K562 (cell line): ENCODE measurements at regions not wholly inside any gene's neighbourhood (a gene's known extent, or its start where the extent isn't known, plus 50 kb on each side); places are given as distances from the start of the nearest gene placed in this dataset.

ENCODE experiments used
- ATAC-seq: fragments of 200-7000 bp; cut with Tn5 transposase; 3 replicates; pipeline ENCODE4 v1.9.1; 2020; ENCODE audit warnings: moderate library complexity
- BruUV-seq: library from RNA; stranded (reverse); fragments of 400-500 nt; replicated peaks from 2 replicates; lab custom pipeline; 2021; lab: Mats Ljungman, UMichigan
- CTCF ChIA-PET: fragments of 300-600 bp; formaldehyde crosslinking; extraction: SDS; loops from one replicate; lab custom pipeline; 2021; ENCODE audit warnings: low intra/inter-chr PET ratio; lab: Yijun Ruan, JAX
- POLR2A ChIA-PET: fragments of 300-600, 350-650 bp; sonication (Branson Sonifier 250); formaldehyde crosslinking; extraction: SDS; loops from one replicate; lab custom pipeline; 2021; ENCODE audit warnings: antibody characterized with exemption, inconsistent platforms; lab: Yijun Ruan, JAX
- DNase-seq, 4 experiments: peaks; one replicate each; pipeline versions ENCODE4 v3.0.0 to v3.0.0-alpha.2; 2011 to 2018; ENCODE audit warnings: low spot score in 3 of 4, mixed read lengths in 3 of 4; ENCODE audit errors: extremely low read depth in 1 of 4
- FAIRE-seq: peaks from 2 replicates; lab custom pipeline; 2011; peaks lifted over from hg19 to GRCh38; lab: Jason Lieb, UNC
- H2AFZ ChIP-seq: 2 replicates; pipeline ENCODE4 v1.6.0; 2011; ENCODE audit warnings: low read depth, low read length, control low read depth, inconsistent platforms
- H3K27ac ChIP-seq: fragments of 200-600 bp; 3 replicates; pipeline ENCODE4 v1.8.0; 2011; ENCODE audit warnings: low read depth, mild to moderate bottlenecking, control low read depth, inconsistent platforms, low read length, moderate library complexity, mixed read lengths; ENCODE audit errors: extremely low read depth
- H3K27me3 ChIP-seq, 2 experiments: fragments of 300-600 bp in 1 of 2; 2 replicates in 1 of 2; 3 replicates in 1 of 2; pipeline versions ENCODE4 v1.6.0 to v1.8.0; 2011; ENCODE audit warnings: inconsistent platforms in 2 of 2, low read length in 2 of 2, mild to moderate bottlenecking in 1 of 2, mixed read lengths in 1 of 2, moderate library complexity in 1 of 2; ENCODE audit not compliant: control insufficient read depth in 2 of 2, insufficient read depth in 2 of 2
- H3K36me3 ChIP-seq: fragments of 300-600 bp; 3 replicates; pipeline ENCODE4 v1.8.0; 2011; ENCODE audit warnings: mild to moderate bottlenecking, low read length, inconsistent platforms; ENCODE audit not compliant: control insufficient read depth, insufficient read depth
- H3K4me1 ChIP-seq, 2 experiments: fragments of 200-600 bp in 1 of 2; replicated peaks in 1 of 2; 2 replicates in 1 of 2; 3 replicates in 1 of 2; pipeline versions ENCODE4 v1.5.1 to v1.8.0; 2011; ENCODE audit warnings: inconsistent platforms in 2 of 2, low read length in 2 of 2, mild to moderate bottlenecking in 1 of 2, mixed read lengths in 1 of 2, moderate library complexity in 1 of 2; ENCODE audit not compliant: control insufficient read depth in 2 of 2, insufficient read depth in 2 of 2
- H3K4me2 ChIP-seq: 2 replicates; pipeline ENCODE4 v1.6.1; 2011; ENCODE audit warnings: low read length, control low read depth, inconsistent platforms, mixed read lengths; ENCODE audit not compliant: insufficient read depth
- H3K4me3 ChIP-seq: fragments of 200-600 bp; sonication (generic), shearing (Covaris generic); 2 replicates; pipeline ENCODE4 v1.5.1; 2016; ENCODE audit warnings: control low read depth, inconsistent platforms
- H3K79me2 ChIP-seq: fragments of 200-600 bp; 3 replicates; pipeline ENCODE4 v1.8.0; 2011; ENCODE audit warnings: low read length, inconsistent platforms; ENCODE audit not compliant: control insufficient read depth, insufficient read depth
- H3K9ac ChIP-seq, 2 experiments: 2 replicates each; pipeline versions ENCODE4 v1.6.0 to v1.6.1; 2011; ENCODE audit warnings: low read depth in 2 of 2, low read length in 2 of 2, control low read depth in 1 of 2, inconsistent platforms in 1 of 2, mild to moderate bottlenecking in 1 of 2, mixed read lengths in 1 of 2; ENCODE audit not compliant: insufficient read depth in 1 of 2
- H3K9me1 ChIP-seq: one replicate; pipeline ENCODE4 v1.6.0; 2011; ENCODE audit warnings: inconsistent platforms, mild to moderate bottlenecking, low read length, moderate library complexity; ENCODE audit not compliant: control insufficient read depth, insufficient read depth
- H3K9me3 ChIP-seq: replicated peaks from 2 replicates; pipeline ENCODE4 v1.5.1; 2011; ENCODE audit warnings: low read depth, low read length, inconsistent platforms; ENCODE audit not compliant: control insufficient read depth, insufficient read depth
- H4K20me1 ChIP-seq: replicated peaks from 2 replicates; pipeline ENCODE4 v1.6.1; 2011; ENCODE audit warnings: low read length, inconsistent platforms, mixed read lengths; ENCODE audit not compliant: control insufficient read depth, insufficient read depth
- ARNT ChIP-seq, 2 experiments: fragments of 450-650 bp; IDR thresholded peaks; 2 replicates each; pipeline ENCODE4 v1.6.1; 2016; ENCODE audit warnings: mild to moderate bottlenecking in 1 of 2
- E2F6 ChIP-seq, 2 experiments: IDR thresholded peaks; 2 replicates each; pipeline ENCODE4 v1.6.1; 2011; ENCODE audit warnings: borderline replicate concordance in 1 of 2, control low read depth in 1 of 2, low read depth in 1 of 2, low read length in 1 of 2, mild to moderate bottlenecking in 1 of 2, mixed read lengths in 1 of 2, moderate library complexity in 1 of 2; ENCODE audit not compliant: insufficient read depth in 1 of 2, insufficient read length in 1 of 2, poor library complexity in 1 of 2, severe bottlenecking in 1 of 2; ENCODE audit errors: extremely low read depth in 1 of 2
- ETS1 ChIP-seq: conservative IDR thresholded peaks from 2 replicates; pipeline ENCODE4 v1.6.1; 2011; ENCODE audit warnings: low read depth, mild to moderate bottlenecking, low read length; ENCODE audit not compliant: control insufficient read depth
- HMBOX1 ChIP-seq: sonication (generic); IDR thresholded peaks from 2 replicates; pipeline ENCODE4 v1.6.1; 2016
- HNRNPUL1 ChIP-seq: fragments of 200-400 bp; formaldehyde crosslinking; IDR thresholded peaks from 2 replicates; pipeline ENCODE4 v1.6.1; 2017; ENCODE audit warnings: low read length
- IRF1 ChIP-seq: sonication (generic); formaldehyde crosslinking; IDR thresholded peaks from 2 replicates; pipeline ENCODE4 v1.8.0; 2022; ENCODE audit warnings: missing genetic modification reagents, mild to moderate bottlenecking, borderline replicate concordance
- MED1 ChIP-seq: sonication (generic); formaldehyde crosslinking; IDR thresholded peaks from 2 replicates; pipeline ENCODE4 v1.8.1; 2023; ENCODE audit warnings: missing genetic modification reagents, borderline replicate concordance
- MEF2A ChIP-seq: IDR thresholded peaks from 2 replicates; pipeline ENCODE4 v1.6.1; 2011; ENCODE audit warnings: low read depth, mild to moderate bottlenecking, low read length, moderate library complexity; ENCODE audit not compliant: control insufficient read depth
- NONO ChIP-seq, 2 experiments: fragments of 200-400 bp in 1 of 2; fragments of 450-650 bp in 1 of 2; formaldehyde crosslinking in 1 of 2; IDR thresholded peaks; 2 replicates each; pipeline ENCODE4 v1.6.1; 2017; ENCODE audit warnings: low read depth in 2 of 2, mild to moderate bottlenecking in 2 of 2, moderate library complexity in 2 of 2, low read length in 1 of 2
- NUFIP1 ChIP-seq: fragments of 450-650 bp; IDR thresholded peaks from 2 replicates; pipeline ENCODE4 v1.6.1; 2018; ENCODE audit not compliant: partially characterized antibody
- ZFP1 ChIP-seq: fragments of 450-650 bp; formaldehyde crosslinking; IDR thresholded peaks from 2 replicates; pipeline ENCODE4 v1.4.0; 2020; ENCODE audit warnings: mild to moderate bottlenecking, mixed read lengths
- ZNF274 ChIP-seq: IDR thresholded peaks from 2 replicates; pipeline ENCODE4 v1.6.1; 2011; ENCODE audit warnings: low read depth, mild to moderate bottlenecking, low read length, moderate library complexity, borderline replicate concordance
- ZNF354B ChIP-seq: fragments of 250-450 bp; sonication (Bioruptor Pico); IDR thresholded peaks from 2 replicates; pipeline ENCODE4 v1.4.0; 2020
- ZNF41 ChIP-seq: fragments of 250-450 bp; sonication (Bioruptor Pico); conservative IDR thresholded peaks from 2 replicates; pipeline ENCODE4 v1.4.0; 2020; ENCODE audit warnings: mild to moderate bottlenecking
- ZNF655 ChIP-seq: fragments of 250-450 bp; sonication (Bioruptor Pico); IDR thresholded peaks from 2 replicates; pipeline ENCODE4 v1.5.0; 2021
- ZNF778 ChIP-seq: fragments of 450-650 bp; formaldehyde crosslinking; IDR thresholded peaks from 2 replicates; pipeline ENCODE4 v1.4.0; 2020; ENCODE audit warnings: mild to moderate bottlenecking, moderate library complexity
- WGBS: fragments of 100-300 bp; shearing (Covaris generic); methylation state at CpG from one replicate; pipeline ENCODE4 v1.1.6; 2016; ENCODE audit warnings: low coverage, mixed read lengths; ENCODE audit not compliant: insufficient coverage; ENCODE audit errors: missing lambda C conversion rate; 5-methylcytosine and 5-hydroxymethylcytosine counted together
- in situ Hi-C: fragments of 300-500 bp; cut with MboI; formaldehyde crosslinking; loops from 4 replicates; pipeline ENCODE4 v1.15.0; 2018; ENCODE audit warnings: inconsistent platforms, mixed read lengths
- intact Hi-C: fragments of 100-400 bp; cut with micrococcal nuclease; formaldehyde crosslinking; loops from 2 replicates; pipeline ENCODE4 v1.14.2; 2022

- intact Hi-C loops = no loop called here
- no peaks in the 10 kb centered on the region for H3K79me2 ChIP-seq
- DNase-seq (no peak), ATAC-seq (no peak), FAIRE-seq (no peak)
- H3K9me3 ChIP-seq = no peaks in the 10 kb centered on the region
- H3K4me1 ChIP-seq = no peaks in the 10 kb centered on the region
- ChIA-PET POLR2A (no interaction called here), CTCF (no interaction called here)
- H3K4me3 ChIP-seq = no peak overlapping the region
- no TSS peak for BruUV-seq
- H2AFZ ChIP-seq = no peak overlapping the region
- in situ Hi-C loops = no loop called here
- 0% methylated on average over 3 of the region's 3 CpGs for WGBS
- H3K36me3 ChIP-seq = no peaks in the 10 kb centered on the region
- H3K27ac ChIP-seq = no peak overlapping the region
- no peaks in the 10 kb centered on the region for H4K20me1 ChIP-seq
- no peak overlapping the region for H3K4me2 ChIP-seq
- no peaks in the 10 kb centered on the region for H3K9me1 ChIP-seq
- no peak overlapping the region for H3K9ac ChIP-seq
- peaks cover 0 to 5% of the 10 kb centered on the region in 2 experiments; a peak in 1 of 5 replicates for H3K27me3 ChIP-seq
- TF ChIP-seq MED1 (CRISPR knock-in tag) (no peak), IRF1 (no peak), HNRNPUL1 (no peak), ZNF274 (no peak), MEF2A (no peak), ZNF778 (CRISPR knock-in tag) (no peak), ARNT (IDR thresholded peaks at IDR 0.05) (no peak), HMBOX1 (no peak), ZNF41 (CRISPR knock-in tag) (no peak), NUFIP1 (no peak), ZFP1 (CRISPR knock-in tag) (no peak), NONO (IDR thresholded peaks at IDR 0.05; ENCODE audit: low read depth in 2 of 2, low read length in 1 of 2) (no peak), ZNF655 (CRISPR knock-in tag) (no peak), E2F6 (IDR thresholded peaks at IDR 0.05; ENCODE audit: borderline replicate concordance in 1 of 2, extremely low read depth in 1 of 2, insufficient read depth in 1 of 2, insufficient read length in 1 of 2, low read depth in 1 of 2, low read length in 1 of 2, poor library complexity in 1 of 2, severe bottlenecking in 1 of 2) (no peak), ZNF354B (CRISPR knock-in tag) (no peak), ETS1 (no peak)
Observed at GRCh38 chr12:25822281-25822680, 136.2 kb upstream of the RASSF8 start.
